ENCODE measurements at regions not wholly inside any gene's neighbourhood (a gene's known extent, or its start where the extent isn't known, plus 50 kb on each side); places are given as distances from the start of the nearest gene placed in this dataset.
"Not testable (repeated sequence)": the region's sequence is repeated elsewhere in the genome, so short reads cannot be mapped to it uniquely, and the experiment has no call there.

GRCh38 chr2:190150413-190150812 is 87.9 kb upstream of the MSTN start:
- DNase-seq (ENCODE audit: low spot score in 2 of 2) = no peak
- Histone ChIP-seq H3K27ac (no peak overlapping the region), H3K27me3 (no peaks in the 10 kb centered on the region), H3K4me3 (no peak overlapping the region), H3K36me3 (no peaks in the 10 kb centered on the region), H3K4me1 (no peaks in the 10 kb centered on the region), H3K9me3 (peaks cover 0 to 4% of the 10 kb centered on the region in 2 donors)
- TF ChIP-seq CTCF (IDR thresholded peaks at IDR 0.05) = no peak
- intact Hi-C loops (cut with DNase I) = no loop called here

- no peak overlapping the region for H3K27ac ChIP-seq
- peaks cover 0 to 4% of the 10 kb centered on the region in 2 donors for H3K9me3 ChIP-seq
- no peak overlapping the region for H3K4me3 ChIP-seq
- no peak for TF ChIP-seq CTCF (IDR thresholded peaks at IDR 0.05)
- intact Hi-C loops (cut with DNase I) = no loop called here
- no peak for DNase-seq (ENCODE audit: low spot score in 2 of 2)
- no peaks in the 10 kb centered on the region for H3K27me3 ChIP-seq
- H3K36me3 ChIP-seq = no peaks in the 10 kb centered on the region
- H3K4me1 ChIP-seq = no peaks in the 10 kb centered on the region
Measured at GRCh38 chr2:190149908-190150307, 87.4 kb upstream of the MSTN start.

- no peaks in the 10 kb centered on the region for H3K4me1 ChIP-seq
- H3K9me3 ChIP-seq = peaks cover 0 to 4% of the 10 kb centered on the region in 2 donors
- H3K27me3 ChIP-seq = no peaks in the 10 kb centered on the region
- H3K4me3 ChIP-seq = no peak overlapping the region
- no peak for TF ChIP-seq CTCF (IDR thresholded peaks at IDR 0.05)
- intact Hi-C loops (cut with DNase I) = no loop called here
- no peak for DNase-seq (ENCODE audit: low spot score in 2 of 2)
- H3K36me3 ChIP-seq = no peaks in the 10 kb centered on the region
- no peak overlapping the region for H3K27ac ChIP-seq
Measured at GRCh38 chr2:190149200-190149599, 86.7 kb upstream of the MSTN start.

GRCh38 chr2:190146109-190146508 is 83.6 kb upstream of the MSTN start:
- H3K27ac ChIP-seq; H3K4me3 ChIP-seq; H3K9me3 ChIP-seq; H3K36me3 ChIP-seq; intact Hi-C loops (cut with DNase I); H3K4me1 ChIP-seq; DNase-seq (ENCODE audit: low spot score in 2 of 2); H3K27me3 ChIP-seq: not testable (repeated sequence)

GRCh38 chr2:190140474-190140873 is 77.9 kb upstream of the MSTN start:
- H3K36me3 ChIP-seq; DNase-seq (ENCODE audit: low spot score in 2 of 2); H3K4me3 ChIP-seq; H3K27me3 ChIP-seq; H3K9me3 ChIP-seq; H3K4me1 ChIP-seq; H3K27ac ChIP-seq; intact Hi-C loops (cut with DNase I): not testable (repeated sequence)

- Histone ChIP-seq H3K4me1 (no peaks in the 10 kb centered on the region), H3K27me3 (no peaks in the 10 kb centered on the region), H3K27ac (no peak overlapping the region), H3K9me3 (no peaks in the 10 kb centered on the region), H3K36me3 (no peaks in the 10 kb centered on the region), H3K4me3 (no peak overlapping the region)
- no peak for TF ChIP-seq CTCF (IDR thresholded peaks at IDR 0.05)
- intact Hi-C loops (cut with DNase I) = no loop called here
- DNase-seq (ENCODE audit: low spot score in 2 of 2) = no peak
Measured at GRCh38 chr2:190139371-190139770, 76.8 kb upstream of the MSTN start.

GRCh38 chr2:190138032-190138431 is 75.5 kb upstream of the MSTN start:
- Histone ChIP-seq H3K27me3 (no peaks in the 10 kb centered on the region), H3K36me3 (no peaks in the 10 kb centered on the region), H3K4me3 (no peak overlapping the region), H3K9me3 (no peaks in the 10 kb centered on the region), H3K27ac (no peak overlapping the region), H3K4me1 (no peaks in the 10 kb centered on the region)
- no peak for TF ChIP-seq CTCF (IDR thresholded peaks at IDR 0.05)
- intact Hi-C loops (cut with DNase I) = no loop called here
- DNase-seq (ENCODE audit: low spot score in 2 of 2) = no peak

All from ascending aorta (tissue), 2 donors.